ENCODE measurements at regions not wholly inside any gene's neighbourhood (a gene's known extent, or its start where the extent isn't known, plus 50 kb on each side); places are given as distances from the start of the nearest gene placed in this dataset.

- no peaks in the 10 kb centered on the region for H3K9me3 Mint-ChIP-seq (ENCODE audit: low read depth)
- no peaks in the 10 kb centered on the region for H3K4me1 Mint-ChIP-seq
- CTCF ChIA-PET, result no interaction called here
- no peak overlapping the region for H3K4me3 Mint-ChIP-seq
- no peaks in the 10 kb centered on the region for H3K36me3 Mint-ChIP-seq
- H3K27me3 Mint-ChIP-seq, result no peaks in the 10 kb centered on the region
- no peak for ATAC-seq
- DNase-seq, result no peak
- H3K27ac Mint-ChIP-seq, result no peak overlapping the region
These were observed 153.5 kb downstream of the HHIP start for GRCh38 chr4:144799486-144799885.

DNA sequence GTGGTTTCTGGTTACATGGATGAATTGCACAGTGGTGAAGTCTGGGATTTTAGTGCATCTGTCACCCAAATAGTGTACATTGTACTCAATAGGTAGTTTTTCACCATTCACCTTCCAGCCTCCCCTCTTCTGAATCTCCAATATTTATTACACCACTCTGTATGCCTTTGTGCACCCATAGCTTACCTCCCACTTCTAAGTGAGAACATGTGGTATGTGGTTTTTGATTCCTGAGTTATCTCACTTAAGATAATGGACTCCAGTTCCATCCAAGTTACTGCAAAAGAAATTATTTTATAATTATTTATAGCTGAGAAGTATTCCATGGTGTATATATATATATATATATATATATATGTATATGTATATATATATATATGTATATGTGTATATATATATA lies 155.8 kb downstream of the HHIP start:
- Mint-ChIP-seq H3K4me1 (no peaks in the 10 kb centered on the region), H3K9me3 (ENCODE audit: low read depth) (no peaks in the 10 kb centered on the region), H3K27ac (no peak overlapping the region), H3K4me3 (no peak overlapping the region), H3K27me3 (no peaks in the 10 kb centered on the region), H3K36me3 (no peaks in the 10 kb centered on the region)
- CTCF ChIA-PET, result no interaction called here
- DNase-seq (no peak), ATAC-seq (no peak)

DNA sequence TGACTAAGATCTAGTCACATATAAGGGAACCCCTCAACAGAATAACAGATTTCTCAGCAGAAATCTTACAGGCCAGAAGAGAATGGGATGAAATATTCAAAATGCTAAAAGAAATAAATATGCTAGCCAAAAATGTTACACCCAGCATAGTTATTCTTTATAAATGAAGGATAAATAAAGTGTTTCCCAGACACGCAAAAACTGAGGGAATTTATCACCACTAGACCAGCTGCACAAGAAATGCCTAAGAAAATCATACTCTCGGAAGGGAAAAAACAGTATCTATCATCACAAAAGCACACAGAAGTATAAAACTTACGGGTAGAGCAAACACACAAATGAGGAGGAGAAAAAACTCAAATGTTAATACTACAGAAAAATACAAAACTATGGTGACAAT lies 162.1 kb downstream of the HHIP start:
- ATAC-seq, result no peak
- no peak for DNase-seq
- H3K4me1 Mint-ChIP-seq, result no peaks in the 10 kb centered on the region

DNA sequence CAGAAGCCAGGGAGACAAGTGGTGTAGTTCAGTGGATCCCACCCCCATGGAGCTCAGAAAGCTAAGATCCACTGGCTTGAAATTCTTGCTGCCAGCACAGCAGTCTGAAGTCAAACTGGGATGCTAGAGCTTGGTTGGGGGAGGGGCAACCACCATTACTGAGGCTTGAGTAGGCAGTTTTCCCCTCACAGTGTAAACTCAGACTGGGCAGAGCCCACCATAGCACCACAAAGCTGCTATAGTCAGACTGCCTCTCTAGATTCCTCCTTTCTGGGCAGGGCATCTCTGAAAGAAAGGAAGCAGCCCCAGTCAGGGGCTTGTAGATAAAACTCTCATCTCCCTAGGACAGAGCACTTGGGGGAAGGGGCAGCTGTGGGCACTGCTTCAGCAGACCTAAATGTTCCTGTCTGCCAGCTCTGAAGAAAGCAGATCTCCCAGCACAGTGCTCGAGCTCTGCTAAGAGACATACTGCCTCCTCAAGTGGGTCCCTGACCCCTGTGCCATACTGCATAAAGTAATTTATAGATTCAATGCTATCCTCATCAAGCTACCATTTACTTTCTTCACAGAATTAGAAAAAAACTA lies 163.2 kb downstream of the HHIP start:
- Mint-ChIP-seq H3K4me3 (no peak overlapping the region), H3K27ac (no peak overlapping the region), H3K36me3 (no peaks in the 10 kb centered on the region), H3K9me3 (ENCODE audit: low read depth) (peaks cover 12% of the 10 kb centered on the region), H3K4me1 (no peaks in the 10 kb centered on the region), H3K27me3 (no peaks in the 10 kb centered on the region)
- no peak for ATAC-seq
- CTCF ChIA-PET, result no interaction called here
- no peak for DNase-seq

More for the DNA sequence above, 162.1 kb downstream of the HHIP start:
- CTCF ChIA-PET, result no interaction called here
- H3K27me3 Mint-ChIP-seq, result no peaks in the 10 kb centered on the region
- H3K9me3 Mint-ChIP-seq (ENCODE audit: low read depth), result peaks cover 11% of the 10 kb centered on the region
- H3K4me3 Mint-ChIP-seq, result no peak overlapping the region
- H3K27ac Mint-ChIP-seq, result no peak overlapping the region
- no peaks in the 10 kb centered on the region for H3K36me3 Mint-ChIP-seq

GRCh38 chr4:144816668-144817067 lies 170.7 kb downstream of the HHIP start:
- Mint-ChIP-seq H3K27me3 (no peaks in the 10 kb centered on the region), H3K4me1 (no peaks in the 10 kb centered on the region), H3K27ac (no peak overlapping the region), H3K36me3 (no peaks in the 10 kb centered on the region), H3K4me3 (no peak overlapping the region), H3K9me3 (ENCODE audit: low read depth) (peaks cover 4% of the 10 kb centered on the region)
- ATAC-seq, result no peak
- CTCF ChIA-PET, result no interaction called here
- DNase-seq, result no peak

DNA sequence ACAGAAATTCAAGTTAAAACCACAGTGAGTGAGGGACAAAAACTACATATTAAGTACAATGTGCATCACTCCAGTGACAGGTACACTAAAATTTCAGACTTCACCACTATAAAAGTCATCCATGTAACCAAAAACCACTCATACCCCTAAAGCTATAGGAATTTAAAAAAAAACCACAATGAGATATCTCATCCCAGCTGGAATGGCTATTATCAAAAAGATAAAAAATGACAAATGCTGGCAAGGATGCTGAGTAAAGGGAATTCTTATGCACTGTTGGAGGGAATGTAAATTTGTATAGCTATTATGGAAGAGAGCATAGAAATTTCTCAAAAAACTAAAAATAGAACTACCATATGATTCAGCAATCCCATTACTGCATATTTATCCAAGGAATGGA lies 171.1 kb downstream of the HHIP start:
- Mint-ChIP-seq H3K9me3 (ENCODE audit: low read depth) (peaks cover 4% of the 10 kb centered on the region), H3K27ac (no peak overlapping the region), H3K36me3 (no peaks in the 10 kb centered on the region), H3K27me3 (no peaks in the 10 kb centered on the region), H3K4me1 (no peaks in the 10 kb centered on the region), H3K4me3 (no peak overlapping the region)
- no peak for ATAC-seq
- no peak for DNase-seq
- CTCF ChIA-PET, result no interaction called here

GRCh38 chr4:144818136-144818535 lies 172.2 kb downstream of the HHIP start:
- peaks cover 2% of the 10 kb centered on the region for H3K9me3 Mint-ChIP-seq (ENCODE audit: low read depth)
- CTCF ChIA-PET, result no interaction called here
- ATAC-seq, result no peak
- no peaks in the 10 kb centered on the region for H3K36me3 Mint-ChIP-seq
- no peak for DNase-seq
- no peaks in the 10 kb centered on the region for H3K4me1 Mint-ChIP-seq
- H3K27ac Mint-ChIP-seq, result no peak overlapping the region
- H3K4me3 Mint-ChIP-seq, result no peak overlapping the region
- H3K27me3 Mint-ChIP-seq, result no peaks in the 10 kb centered on the region

GRCh38 chr4:144819591-144819990 lies 173.6 kb downstream of the HHIP start:
- H3K36me3 Mint-ChIP-seq, result no peaks in the 10 kb centered on the region
- H3K4me3 Mint-ChIP-seq, result no peak overlapping the region
- H3K4me1 Mint-ChIP-seq, result no peaks in the 10 kb centered on the region
- ATAC-seq (no peak), DNase-seq (no peak)
- no peaks in the 10 kb centered on the region for H3K27me3 Mint-ChIP-seq
- H3K9me3 Mint-ChIP-seq (ENCODE audit: low read depth), result no peaks in the 10 kb centered on the region
- CTCF ChIA-PET, result no interaction called here
- H3K27ac Mint-ChIP-seq, result no peak overlapping the region

DNA sequence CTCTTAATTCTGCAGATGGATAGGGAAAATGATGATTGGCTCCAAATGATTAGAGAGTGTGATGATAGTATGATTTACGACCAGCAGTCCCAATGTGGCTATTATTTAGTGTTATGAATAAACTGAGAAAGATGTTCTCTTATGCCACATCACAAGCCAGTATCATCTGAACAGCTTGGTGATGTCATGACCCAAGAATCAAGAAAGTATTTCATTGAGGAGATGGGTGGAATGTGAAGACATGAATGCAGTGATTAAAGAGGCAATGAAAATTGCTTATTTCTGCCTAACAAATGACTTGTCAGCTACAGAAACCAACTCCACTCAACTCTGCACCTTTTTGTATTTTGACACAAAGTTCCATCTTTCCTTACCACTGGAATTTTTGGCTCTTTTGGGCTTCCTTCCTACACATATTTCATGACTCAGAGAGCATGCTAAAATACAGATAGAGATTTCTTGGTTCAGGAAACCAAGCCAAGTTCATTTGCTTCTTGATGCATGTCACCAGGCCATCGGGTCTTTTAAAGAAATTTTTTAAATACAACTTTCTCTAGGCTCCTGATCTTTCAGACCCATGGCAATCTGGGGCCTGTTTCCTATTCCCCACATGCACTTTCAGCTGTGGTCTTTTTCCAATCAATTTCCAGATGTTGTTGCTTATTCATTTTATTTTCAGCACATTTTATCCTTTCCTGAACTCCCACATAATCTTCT lies 174.2 kb downstream of the HHIP start:
- Mint-ChIP-seq H3K27me3 (no peaks in the 10 kb centered on the region), H3K36me3 (no peaks in the 10 kb centered on the region), H3K27ac (no peak overlapping the region), H3K9me3 (ENCODE audit: low read depth) (no peaks in the 10 kb centered on the region), H3K4me3 (no peak overlapping the region), H3K4me1 (no peaks in the 10 kb centered on the region)
- ATAC-seq, result no peak
- CTCF ChIA-PET, result no interaction called here
- DNase-seq, result no peak

GRCh38 chr4:144820728-144821085 lies 174.8 kb downstream of the HHIP start:
- Mint-ChIP-seq H3K4me1 (no peaks in the 10 kb centered on the region), H3K36me3 (no peaks in the 10 kb centered on the region), H3K27ac (no peak overlapping the region), H3K27me3 (no peaks in the 10 kb centered on the region), H3K9me3 (ENCODE audit: low read depth) (no peaks in the 10 kb centered on the region), H3K4me3 (no peak overlapping the region)
- ATAC-seq (no peak), DNase-seq (no peak)
- CTCF ChIA-PET, result no interaction called here

- no peaks in the 10 kb centered on the region for H3K36me3 Mint-ChIP-seq
- ATAC-seq, result no peak
- no peaks in the 10 kb centered on the region for H3K27me3 Mint-ChIP-seq
- H3K9me3 Mint-ChIP-seq (ENCODE audit: low read depth), result peaks cover 2% of the 10 kb centered on the region
- no peak for DNase-seq
- no peaks in the 10 kb centered on the region for H3K4me1 Mint-ChIP-seq
- H3K4me3 Mint-ChIP-seq, result no peak overlapping the region
- no peak overlapping the region for H3K27ac Mint-ChIP-seq
- CTCF ChIA-PET, result no interaction called here
These were observed 186.0 kb downstream of the HHIP start for GRCh38 chr4:144831971-144832370.

DNA sequence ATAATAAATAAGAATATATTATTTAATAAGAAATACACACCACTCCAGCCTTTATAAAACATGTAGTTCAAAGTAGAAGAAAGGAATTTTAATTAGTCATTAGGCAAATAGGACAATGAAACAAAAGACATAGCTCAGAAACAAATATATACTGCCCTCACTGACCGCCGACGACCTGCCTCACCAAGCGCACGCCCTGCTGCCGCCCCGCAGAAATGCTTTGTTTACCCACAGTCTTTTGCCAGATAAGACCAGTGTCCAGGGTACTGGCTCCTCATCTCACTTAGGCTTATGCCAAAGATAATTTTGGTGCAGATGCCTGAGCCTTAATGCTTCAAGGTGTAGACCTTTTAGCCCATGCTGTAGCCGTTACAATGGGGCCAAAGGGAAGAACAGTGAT lies 199.5 kb downstream of the HHIP start:
- no peaks in the 10 kb centered on the region for H3K36me3 Mint-ChIP-seq
- no peak overlapping the region for H3K4me3 Mint-ChIP-seq
- H3K27me3 Mint-ChIP-seq, result no peaks in the 10 kb centered on the region
- no peaks in the 10 kb centered on the region for H3K4me1 Mint-ChIP-seq
- H3K27ac Mint-ChIP-seq, result no peak overlapping the region
- ATAC-seq (no peak), DNase-seq (no peak)
- H3K9me3 Mint-ChIP-seq (ENCODE audit: low read depth), result peaks cover 5% of the 10 kb centered on the region
- CTCF ChIA-PET, result no interaction called here

DNA sequence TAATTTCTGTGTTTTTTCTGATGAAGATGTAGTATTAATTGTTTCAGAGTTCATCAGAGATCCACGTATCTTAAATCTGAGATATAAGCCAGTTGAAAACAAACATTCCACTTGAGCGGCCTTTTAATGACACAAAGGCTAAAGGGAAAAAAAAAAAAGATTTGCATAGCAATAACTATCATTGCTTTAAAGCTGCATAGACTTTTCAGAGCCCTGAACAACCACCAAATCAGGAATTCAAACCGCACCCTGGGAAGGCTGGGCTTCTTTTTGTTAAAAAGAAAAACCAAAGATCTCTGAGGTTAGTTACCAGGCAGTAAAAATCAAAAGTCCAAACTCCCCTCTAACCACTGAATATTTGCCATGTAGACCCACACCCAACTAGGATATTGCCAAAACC lies 206.0 kb downstream of the HHIP start:
- Mint-ChIP-seq H3K27ac (no peak overlapping the region), H3K9me3 (ENCODE audit: low read depth) (no peaks in the 10 kb centered on the region), H3K36me3 (no peaks in the 10 kb centered on the region), H3K4me3 (no peak overlapping the region), H3K27me3 (no peaks in the 10 kb centered on the region), H3K4me1 (no peaks in the 10 kb centered on the region)
- DNase-seq, result no peak
- CTCF ChIA-PET, result no interaction called here
- ATAC-seq, result no peak

DNA sequence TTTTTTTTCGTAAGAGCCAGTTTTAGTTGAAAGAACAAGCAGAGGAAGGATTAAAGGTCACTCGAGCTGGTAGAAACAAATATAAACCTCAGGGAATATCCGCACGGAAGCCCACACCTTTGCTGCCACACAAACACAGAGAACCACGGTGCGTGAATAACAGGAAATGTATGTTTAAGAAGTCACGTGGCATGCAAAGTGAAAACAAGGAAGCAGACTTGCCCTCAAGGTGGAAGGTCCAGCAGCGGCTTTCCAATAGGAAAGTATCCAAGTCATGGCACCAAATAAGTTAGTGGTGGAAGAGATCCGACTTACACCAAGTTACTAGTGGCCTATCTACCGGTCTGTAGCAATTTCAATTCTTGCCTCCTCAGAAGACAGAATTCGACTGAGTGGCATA lies 215.5 kb downstream of the HHIP start:
- Mint-ChIP-seq H3K9me3 (ENCODE audit: low read depth) (peaks cover 7% of the 10 kb centered on the region), H3K4me3 (no peak overlapping the region), H3K27me3 (no peaks in the 10 kb centered on the region), H3K27ac (no peak overlapping the region), H3K4me1 (no peaks in the 10 kb centered on the region), H3K36me3 (no peaks in the 10 kb centered on the region)
- ATAC-seq (no peak), DNase-seq (no peak)
- CTCF ChIA-PET, result no interaction called here

GRCh38 chr4:144862210-144862609 lies 216.3 kb downstream of the HHIP start:
- no peaks in the 10 kb centered on the region for H3K36me3 Mint-ChIP-seq
- H3K27me3 Mint-ChIP-seq, result no peaks in the 10 kb centered on the region
- H3K4me1 Mint-ChIP-seq, result no peaks in the 10 kb centered on the region
- CTCF ChIA-PET, result no interaction called here
- DNase-seq (no peak), ATAC-seq (no peak)
- peaks cover 8% of the 10 kb centered on the region for H3K9me3 Mint-ChIP-seq (ENCODE audit: low read depth)
- H3K27ac Mint-ChIP-seq, result no peak overlapping the region
- no peak overlapping the region for H3K4me3 Mint-ChIP-seq
